ENCODE measurements at regions not wholly inside any gene's neighbourhood (a gene's known extent, or its start where the extent isn't known, plus 50 kb on each side); places are given as distances from the start of the nearest gene placed in this dataset.

GRCh38 chr9:73348471-73348870 lies 196.8 kb downstream of the ANXA1 start:
- TF ChIP-seq CTCF (IDR thresholded peaks at IDR 0.05), result no peak
- no peak for DNase-seq
- H3K27ac ChIP-seq, result no peak overlapping the region
- FAIRE-seq, result no peak
- H3K27me3 ChIP-seq, result peaks cover 0 to 5% (median 0%) of the 10 kb centered on the region in 4 donors
- no peaks in the 10 kb centered on the region for H3K36me3 ChIP-seq
- intact Hi-C loops (cut with DNase I), result no loop called here
- no peaks in the 10 kb centered on the region for H3K4me1 ChIP-seq
- ATAC-seq, result no peak
- no peaks in the 10 kb centered on the region for H3K9me3 ChIP-seq
- H3K4me3 ChIP-seq, result no peak overlapping the region

GRCh38 chr9:73349476-73349875 lies 197.8 kb downstream of the ANXA1 start:
- Histone ChIP-seq H3K27me3 (peaks cover 0 to 5% (median 0%) of the 10 kb centered on the region in 4 donors), H3K4me3 (no peak overlapping the region), H3K9me3 (no peaks in the 10 kb centered on the region), H3K36me3 (no peaks in the 10 kb centered on the region), H3K4me1 (no peaks in the 10 kb centered on the region), H3K27ac (no peak overlapping the region)
- ATAC-seq (no peak), DNase-seq (no peak), FAIRE-seq (no peak)
- WGBS, 2 donors, result 27 to 40% methylated on average over 2 of the region's 2 CpGs
- intact Hi-C loops (cut with DNase I), result no loop called here
- TF ChIP-seq CTCF (IDR thresholded peaks at IDR 0.05), result no peak

DNA sequence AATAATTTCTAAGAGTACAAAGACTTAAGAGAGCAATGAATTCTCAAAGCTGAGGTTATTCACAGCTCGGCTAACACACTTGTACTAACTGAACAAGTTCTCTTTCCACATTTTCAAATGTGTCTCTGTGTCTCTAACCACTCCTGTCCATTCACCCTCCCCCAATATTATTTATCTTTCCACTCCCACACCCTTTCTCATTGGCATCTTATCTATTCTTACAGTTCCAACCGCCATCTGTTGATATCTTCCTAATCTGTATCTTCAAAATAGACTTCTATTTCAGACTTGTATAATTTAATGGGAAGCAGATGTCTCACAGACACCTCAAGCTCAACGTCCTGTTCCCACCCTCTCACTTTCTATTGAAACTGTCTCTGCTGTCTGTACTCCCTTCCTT lies 205.9 kb downstream of the ANXA1 start:
- H3K4me1 ChIP-seq, result no peaks in the 10 kb centered on the region
- DNase-seq, result no peak
- H3K27me3 ChIP-seq, result no peaks in the 10 kb centered on the region
- H3K27ac ChIP-seq, result no peak overlapping the region
- H3K36me3 ChIP-seq, result no peaks in the 10 kb centered on the region
- FAIRE-seq, result no peak
- TF ChIP-seq CTCF (IDR thresholded peaks at IDR 0.05), result no peak
- intact Hi-C loops (cut with DNase I), result no loop called here
- no peak for ATAC-seq
- WGBS, 2 donors, result 19 to 24% methylated on average over 3 of the region's 3 CpGs
- H3K4me3 ChIP-seq, result no peak overlapping the region
- no peaks in the 10 kb centered on the region for H3K9me3 ChIP-seq

DNA sequence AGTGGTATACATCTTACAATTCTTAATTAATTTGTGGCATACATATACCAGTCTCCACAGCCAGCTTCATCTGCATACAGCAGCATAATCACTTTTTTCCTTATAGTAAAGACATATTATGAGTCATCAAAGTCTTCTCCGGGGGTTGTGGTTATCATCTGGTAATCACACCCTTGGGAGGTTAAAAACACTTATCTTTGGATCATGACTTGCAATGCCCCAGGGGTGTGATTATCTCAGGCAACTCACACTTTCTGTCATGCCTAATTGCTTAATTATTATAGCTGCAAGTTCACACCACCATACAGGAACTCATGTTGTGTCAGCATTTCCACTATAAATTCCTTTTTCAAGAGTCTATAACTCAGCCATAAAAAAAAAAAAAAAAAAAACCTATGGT lies 218.4 kb downstream of the ANXA1 start:
- no peak overlapping the region for H3K27ac ChIP-seq
- FAIRE-seq (no peak), ATAC-seq (no peak), DNase-seq (no peak)
- intact Hi-C loops (cut with DNase I), result no loop called here
- H3K27me3 ChIP-seq, result peaks cover 0 to 4% (median 0%) of the 10 kb centered on the region in 4 donors
- no peaks in the 10 kb centered on the region for H3K36me3 ChIP-seq
- TF ChIP-seq CTCF (IDR thresholded peaks at IDR 0.05), result no peak
- no peaks in the 10 kb centered on the region for H3K9me3 ChIP-seq
- no peak overlapping the region for H3K4me3 ChIP-seq
- H3K4me1 ChIP-seq, result no peaks in the 10 kb centered on the region
- WGBS, 2 donors, result 23 to 38% methylated on average over 1 of the region's 1 CpG

GRCh38 chr9:73371801-73372200 lies 220.1 kb downstream of the ANXA1 start:
- no peaks in the 10 kb centered on the region for H3K4me1 ChIP-seq
- H3K4me3 ChIP-seq, result no peak overlapping the region
- peaks cover 0 to 4% (median 0%) of the 10 kb centered on the region in 4 donors for H3K27me3 ChIP-seq
- no peak for TF ChIP-seq CTCF (IDR thresholded peaks at IDR 0.05)
- FAIRE-seq (no peak), DNase-seq (no peak), ATAC-seq (no peak)
- 15 to 28% methylated on average over 2 of the region's 2 CpGs for WGBS, 2 donors
- no peaks in the 10 kb centered on the region for H3K36me3 ChIP-seq
- no peak overlapping the region for H3K27ac ChIP-seq
- intact Hi-C loops (cut with DNase I), result no loop called here
- H3K9me3 ChIP-seq, result no peaks in the 10 kb centered on the region
